ENCODE measurements at regions not wholly inside any gene's neighbourhood (a gene's known extent, or its start where the extent isn't known, plus 50 kb on each side); places are given as distances from the start of the nearest gene placed in this dataset.

GRCh38 chr18:39419315-39419714 is 1853.7 kb upstream of the CELF4 start:
- DNase-seq (ENCODE audit: low spot score): no peak

GRCh38 chr18:39415471-39415870 is 1849.9 kb upstream of the CELF4 start:
- no peak for DNase-seq (ENCODE audit: low spot score)

GRCh38 chr18:39414009-39414700 is 1848.6 kb upstream of the CELF4 start:
- DNase-seq (ENCODE audit: low spot score): peak; percentile 1

GRCh38 chr18:39406941-39407340 is 1841.3 kb upstream of the CELF4 start:
- no peak for DNase-seq (ENCODE audit: low spot score)

GRCh38 chr18:39403121-39403520 is 1837.5 kb upstream of the CELF4 start:
- no peak for DNase-seq (ENCODE audit: low spot score)

GRCh38 chr18:39399662-39400061 is 1834.1 kb upstream of the CELF4 start:
- DNase-seq (ENCODE audit: low spot score): no peak

GRCh38 chr18:39396168-39396567 is 1830.6 kb upstream of the CELF4 start:
- no peak for DNase-seq (ENCODE audit: low spot score)

GRCh38 chr18:39389800-39390379 is 1824.3 kb upstream of the CELF4 start:
- DNase-seq (ENCODE audit: low spot score): no peak

GRCh38 chr18:39380866-39381265 is 1815.3 kb upstream of the CELF4 start:
- DNase-seq (ENCODE audit: low spot score): no peak

GRCh38 chr18:39380186-39380725 is 1814.7 kb upstream of the CELF4 start:
- no peak for DNase-seq (ENCODE audit: low spot score)

- DNase-seq (ENCODE audit: low spot score): no peak
Observed at GRCh38 chr18:39375066-39375465, 1809.5 kb upstream of the CELF4 start.

GRCh38 chr18:39371996-39372395 is 1806.4 kb upstream of the CELF4 start:
- DNase-seq (ENCODE audit: low spot score): no peak

- DNase-seq (ENCODE audit: low spot score): no peak
Observed at GRCh38 chr18:39366656-39367055, 1801.1 kb upstream of the CELF4 start.

- no peak for DNase-seq (ENCODE audit: low spot score)
Observed at GRCh38 chr18:39365836-39366485, 1800.4 kb upstream of the CELF4 start.

- no peak for DNase-seq (ENCODE audit: low spot score)
Observed at GRCh38 chr18:39360072-39360471, 1794.5 kb upstream of the CELF4 start.

GRCh38 chr18:39359636-39360035 is 1794.0 kb upstream of the CELF4 start:
- no peak for DNase-seq (ENCODE audit: low spot score)

- DNase-seq (ENCODE audit: low spot score): no peak
Observed at GRCh38 chr18:39350945-39351344, 1785.3 kb upstream of the CELF4 start.

- DNase-seq (ENCODE audit: low spot score): no peak
Observed at GRCh38 chr18:39349801-39350200, 1784.2 kb upstream of the CELF4 start.

GRCh38 chr18:39348757-39349156 is 1783.2 kb upstream of the CELF4 start:
- no peak for DNase-seq (ENCODE audit: low spot score)

GRCh38 chr18:39347701-39348100 is 1782.1 kb upstream of the CELF4 start:
- no peak for DNase-seq (ENCODE audit: low spot score)

GRCh38 chr18:39346916-39347315 is 1781.3 kb upstream of the CELF4 start:
- no peak for DNase-seq (ENCODE audit: low spot score)

- DNase-seq (ENCODE audit: low spot score): no peak
Observed at GRCh38 chr18:39345321-39345720, 1779.7 kb upstream of the CELF4 start.

- no peak for DNase-seq (ENCODE audit: low spot score)
Observed at GRCh38 chr18:39344487-39344886, 1778.9 kb upstream of the CELF4 start.
